ENCODE measurements at regions not wholly inside any gene's neighbourhood (a gene's known extent, or its start where the extent isn't known, plus 50 kb on each side); places are given as distances from the start of the nearest gene placed in this dataset.

GRCh38 chr2:161044095-161044865 lies 115.9 kb upstream of the TANK start:
- TF ChIP-seq GATA2 (IDR thresholded peaks at IDR 0.05; ENCODE audit: low read depth, low read length) (no peak), GATA3 (IDR thresholded peaks at IDR 0.05; ENCODE audit: low read depth, low read length) (no peak)

- TF ChIP-seq GATA3 (IDR thresholded peaks at IDR 0.05; ENCODE audit: low read depth, low read length) (no peak), GATA2 (IDR thresholded peaks at IDR 0.05; ENCODE audit: low read depth, low read length) (no peak)
Measured at GRCh38 chr2:161044921-161045320, 115.3 kb upstream of the TANK start.

- TF ChIP-seq GATA3 (IDR thresholded peaks at IDR 0.05; ENCODE audit: low read depth, low read length): no peak
- TF ChIP-seq GATA2 (IDR thresholded peaks at IDR 0.05; ENCODE audit: low read depth, low read length): no peak
Measured at GRCh38 chr2:161045726-161046125, 114.5 kb upstream of the TANK start.

- TF ChIP-seq GATA2 (IDR thresholded peaks at IDR 0.05; ENCODE audit: low read depth, low read length) (no peak), GATA3 (IDR thresholded peaks at IDR 0.05; ENCODE audit: low read depth, low read length) (no peak)
Measured at GRCh38 chr2:161046876-161047275, 113.4 kb upstream of the TANK start.

GRCh38 chr2:161048317-161048716 lies 111.9 kb upstream of the TANK start:
- TF ChIP-seq GATA2 (IDR thresholded peaks at IDR 0.05; ENCODE audit: low read depth, low read length): no peak

- TF ChIP-seq GATA3 (IDR thresholded peaks at IDR 0.05; ENCODE audit: low read depth, low read length): no peak
Measured at GRCh38 chr2:161049559-161049958, 110.7 kb upstream of the TANK start.

GRCh38 chr2:161052214-161052613 lies 108.0 kb upstream of the TANK start:
- TF ChIP-seq GATA2 (IDR thresholded peaks at IDR 0.05; ENCODE audit: low read depth, low read length) (no peak), GATA3 (IDR thresholded peaks at IDR 0.05; ENCODE audit: low read depth, low read length) (no peak)

- TF ChIP-seq GATA2 (IDR thresholded peaks at IDR 0.05; ENCODE audit: low read depth, low read length) (no peak), GATA3 (IDR thresholded peaks at IDR 0.05; ENCODE audit: low read depth, low read length) (no peak)
Measured at GRCh38 chr2:161055289-161055688, 104.9 kb upstream of the TANK start.

- TF ChIP-seq GATA3 (IDR thresholded peaks at IDR 0.05; ENCODE audit: low read depth, low read length) (no peak), GATA2 (IDR thresholded peaks at IDR 0.05; ENCODE audit: low read depth, low read length) (no peak)
Measured at GRCh38 chr2:161059388-161059787, 100.8 kb upstream of the TANK start.

- TF ChIP-seq GATA2 (IDR thresholded peaks at IDR 0.05; ENCODE audit: low read depth, low read length) (no peak), GATA3 (IDR thresholded peaks at IDR 0.05; ENCODE audit: low read depth, low read length) (no peak)
Measured at GRCh38 chr2:161061786-161062185, 98.4 kb upstream of the TANK start.

GRCh38 chr2:161063157-161063945 lies 96.9 kb upstream of the TANK start:
- no peak for TF ChIP-seq GATA2 (IDR thresholded peaks at IDR 0.05; ENCODE audit: low read depth, low read length)

GRCh38 chr2:161063946-161064306 lies 96.3 kb upstream of the TANK start:
- TF ChIP-seq GATA3 (IDR thresholded peaks at IDR 0.05; ENCODE audit: low read depth, low read length) (no peak), GATA2 (IDR thresholded peaks at IDR 0.05; ENCODE audit: low read depth, low read length) (no peak)

GRCh38 chr2:161067846-161068350 lies 92.3 kb upstream of the TANK start:
- no peak for TF ChIP-seq GATA2 (IDR thresholded peaks at IDR 0.05; ENCODE audit: low read depth, low read length)
- TF ChIP-seq GATA3 (IDR thresholded peaks at IDR 0.05; ENCODE audit: low read depth, low read length): no peak

- TF ChIP-seq GATA3 (IDR thresholded peaks at IDR 0.05; ENCODE audit: low read depth, low read length) (no peak), GATA2 (IDR thresholded peaks at IDR 0.05; ENCODE audit: low read depth, low read length) (no peak)
Measured at GRCh38 chr2:161068670-161069069, 91.6 kb upstream of the TANK start.
